ENCODE measurements at regions not wholly inside any gene's neighbourhood (a gene's known extent, or its start where the extent isn't known, plus 50 kb on each side); places are given as distances from the start of the nearest gene placed in this dataset.
"Not testable (repeated sequence)": the region's sequence is repeated elsewhere in the genome, so short reads cannot be mapped to it uniquely, and the experiment has no call there.

DNA sequence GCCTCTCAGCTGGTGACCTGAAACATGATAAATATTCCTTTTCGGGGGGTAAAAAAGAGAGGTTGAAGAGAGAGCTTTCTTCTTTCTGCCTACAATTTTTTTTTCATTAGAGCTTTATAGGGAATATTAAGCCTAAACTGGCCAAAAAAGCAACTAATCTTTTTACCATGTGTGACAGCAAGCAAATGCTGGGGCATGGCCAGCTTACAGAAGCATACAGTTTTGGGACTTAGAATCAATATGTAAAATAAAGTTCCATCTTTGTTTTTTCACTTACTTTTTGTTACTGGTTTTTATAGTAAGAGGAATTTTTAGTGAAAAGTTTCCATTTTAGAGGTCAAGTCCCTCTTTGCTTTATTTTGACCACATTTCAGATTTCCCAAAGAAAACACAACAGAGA, 301.2 kb upstream of the DEPDC1 start:
- H3K4me1 ChIP-seq (ENCODE audit: control insufficient read depth, insufficient read depth, low read length), result no peaks in the 10 kb centered on the region
- H3K36me3 ChIP-seq (ENCODE audit: control insufficient read depth, insufficient read depth, low read length), result no peaks in the 10 kb centered on the region
- no peak overlapping the region for H3K9ac ChIP-seq (ENCODE audit: low read length)
- no peak overlapping the region for H3K27ac ChIP-seq (ENCODE audit: low read depth, low read length)
- H3K27me3 ChIP-seq (ENCODE audit: control insufficient read depth, insufficient read depth, low read length), result no peaks in the 10 kb centered on the region
- no peak overlapping the region for H3K4me3 ChIP-seq (ENCODE audit: low read length)

DNA sequence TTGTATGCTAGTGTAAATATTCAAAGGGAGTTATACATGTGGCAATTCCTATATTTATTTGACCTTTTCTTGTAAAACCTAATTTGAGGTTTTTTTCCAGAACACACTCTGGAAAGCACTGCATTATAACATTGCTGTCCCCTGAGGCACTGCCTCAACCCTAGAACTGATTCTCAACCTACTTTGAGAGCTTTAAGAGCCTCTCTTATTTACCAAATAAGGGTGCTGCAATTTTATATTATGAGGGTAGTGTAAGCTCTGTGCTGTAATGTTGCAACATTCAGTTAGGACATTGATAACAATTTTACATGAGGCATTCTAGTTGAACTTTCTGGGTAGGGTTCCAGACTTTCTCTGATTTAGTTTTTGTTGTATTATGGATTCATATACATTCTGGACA, 302.2 kb upstream of the DEPDC1 start:
- Histone ChIP-seq H3K4me1 (ENCODE audit: control insufficient read depth, insufficient read depth, low read length) (no peaks in the 10 kb centered on the region), H3K27ac (ENCODE audit: low read depth, low read length) (no peak overlapping the region), H3K27me3 (ENCODE audit: control insufficient read depth, insufficient read depth, low read length) (no peaks in the 10 kb centered on the region), H3K9ac (ENCODE audit: low read length) (no peak overlapping the region), H3K4me3 (ENCODE audit: low read length) (no peak overlapping the region), H3K36me3 (ENCODE audit: control insufficient read depth, insufficient read depth, low read length) (no peaks in the 10 kb centered on the region)

DNA sequence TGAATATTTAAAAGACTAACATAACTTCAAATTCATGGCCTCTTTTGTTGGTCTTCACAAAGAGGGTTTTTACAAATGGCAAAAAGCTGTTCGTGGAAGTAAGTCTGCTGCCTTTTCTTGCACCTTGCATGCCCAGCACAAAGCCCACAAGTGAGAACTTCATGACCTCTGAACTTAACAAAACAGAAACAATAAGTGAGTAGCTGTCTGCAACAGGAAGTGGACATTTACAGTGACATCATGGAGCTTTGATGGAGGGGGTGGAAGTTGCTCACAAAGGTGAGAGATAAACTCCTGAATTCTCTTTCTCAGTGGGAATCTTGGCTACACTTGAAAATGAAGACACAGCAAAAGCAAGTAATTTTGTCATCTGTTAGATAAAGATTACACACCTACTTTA, 303.3 kb upstream of the DEPDC1 start:
- H3K4me1 ChIP-seq (ENCODE audit: control insufficient read depth, insufficient read depth, low read length), result no peaks in the 10 kb centered on the region
- H3K4me3 ChIP-seq (ENCODE audit: low read length), result no peak overlapping the region
- no peaks in the 10 kb centered on the region for H3K36me3 ChIP-seq (ENCODE audit: control insufficient read depth, insufficient read depth, low read length)
- H3K27me3 ChIP-seq (ENCODE audit: control insufficient read depth, insufficient read depth, low read length), result no peaks in the 10 kb centered on the region
- no peak overlapping the region for H3K27ac ChIP-seq (ENCODE audit: low read depth, low read length)
- no peak overlapping the region for H3K9ac ChIP-seq (ENCODE audit: low read length)

DNA sequence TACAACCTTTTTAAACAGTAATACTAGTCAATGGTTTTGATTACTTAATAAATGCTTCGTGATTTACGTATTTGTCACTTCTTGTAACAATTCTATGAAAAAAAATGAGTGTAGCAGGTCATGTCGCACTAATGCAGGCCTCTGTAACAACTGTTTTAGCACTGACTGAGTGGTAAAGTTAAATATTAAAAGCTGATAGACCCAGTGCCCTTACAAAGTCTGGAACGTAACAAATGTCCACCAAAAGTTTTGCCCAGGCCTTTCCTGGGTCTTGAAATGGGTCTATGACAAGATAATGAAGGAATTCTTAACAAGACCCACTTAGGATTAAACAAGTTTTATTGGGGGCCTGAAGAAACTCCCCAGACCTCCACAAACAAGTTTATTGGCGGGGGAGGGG, 304.6 kb upstream of the DEPDC1 start:
- no peaks in the 10 kb centered on the region for H3K27me3 ChIP-seq (ENCODE audit: control insufficient read depth, insufficient read depth, low read length)
- no peak overlapping the region for H3K27ac ChIP-seq (ENCODE audit: low read depth, low read length)
- H3K4me1 ChIP-seq (ENCODE audit: control insufficient read depth, insufficient read depth, low read length), result no peaks in the 10 kb centered on the region
- no peaks in the 10 kb centered on the region for H3K36me3 ChIP-seq (ENCODE audit: control insufficient read depth, insufficient read depth, low read length)
- H3K4me3 ChIP-seq (ENCODE audit: low read length), result no peak overlapping the region
- no peak overlapping the region for H3K9ac ChIP-seq (ENCODE audit: low read length)

DNA sequence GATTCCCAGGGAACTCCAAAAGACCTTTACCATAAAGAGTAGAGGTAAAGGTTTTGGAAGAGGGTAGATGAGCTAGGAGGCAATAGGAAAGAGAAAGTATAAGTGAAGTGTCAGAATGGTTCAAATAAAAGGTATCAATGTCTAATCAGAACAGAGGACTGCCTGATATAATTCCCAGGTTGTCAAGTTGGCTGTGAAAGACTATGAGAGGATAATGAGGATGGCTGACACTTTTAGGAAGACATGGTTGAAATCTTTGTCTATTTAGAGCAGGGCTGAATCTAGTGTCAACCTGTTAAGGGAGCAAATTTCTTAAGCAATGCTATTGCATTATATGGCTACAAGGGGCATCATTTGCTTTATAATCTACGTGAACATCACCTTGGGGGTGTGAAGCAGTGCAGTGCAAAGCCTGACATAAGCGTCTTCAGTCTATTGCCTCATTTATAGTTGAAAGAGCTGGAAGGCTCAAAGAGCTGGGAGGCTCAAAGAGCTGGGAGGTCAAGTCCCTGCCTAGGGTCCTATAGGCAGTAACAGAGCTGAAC, 308.3 kb upstream of the DEPDC1 start:
- no peak overlapping the region for H3K4me3 ChIP-seq (ENCODE audit: low read length)

DNA sequence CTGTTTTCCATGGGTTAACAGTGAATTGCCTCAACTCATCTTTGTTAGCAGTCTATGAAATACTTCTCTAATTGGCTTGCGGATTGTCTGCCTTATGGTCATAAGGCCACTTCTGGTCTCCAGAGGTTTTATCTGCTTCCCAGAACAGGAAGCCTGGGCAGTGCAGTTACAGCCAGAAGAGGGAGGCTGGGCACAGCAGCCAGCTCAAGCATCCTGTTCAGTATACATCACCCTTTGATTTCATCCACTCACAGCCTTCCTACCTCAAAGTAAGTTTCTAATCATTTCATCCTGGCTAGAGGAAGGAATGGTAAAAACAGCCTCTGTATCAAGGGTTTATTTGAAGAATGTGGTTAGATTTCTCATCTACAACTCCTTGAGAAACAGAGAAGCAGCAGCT, 311.5 kb upstream of the DEPDC1 start:
- H3K4me1 ChIP-seq (ENCODE audit: control insufficient read depth, insufficient read depth, low read length), result no peaks in the 10 kb centered on the region
- no peak overlapping the region for H3K9ac ChIP-seq (ENCODE audit: low read length)
- H3K27me3 ChIP-seq (ENCODE audit: control insufficient read depth, insufficient read depth, low read length), result no peaks in the 10 kb centered on the region
- H3K4me3 ChIP-seq (ENCODE audit: low read length), result no peak overlapping the region
- H3K27ac ChIP-seq (ENCODE audit: low read depth, low read length), result no peak overlapping the region
- no peaks in the 10 kb centered on the region for H3K36me3 ChIP-seq (ENCODE audit: control insufficient read depth, insufficient read depth, low read length)

More for the DNA sequence above, 308.3 kb upstream of the DEPDC1 start:
- no peaks in the 10 kb centered on the region for H3K36me3 ChIP-seq (ENCODE audit: control insufficient read depth, insufficient read depth, low read length)
- H3K9ac ChIP-seq (ENCODE audit: low read length), result no peak overlapping the region
- H3K4me1 ChIP-seq (ENCODE audit: control insufficient read depth, insufficient read depth, low read length), result no peaks in the 10 kb centered on the region
- no peaks in the 10 kb centered on the region for H3K27me3 ChIP-seq (ENCODE audit: control insufficient read depth, insufficient read depth, low read length)
- H3K27ac ChIP-seq (ENCODE audit: low read depth, low read length), result no peak overlapping the region

DNA sequence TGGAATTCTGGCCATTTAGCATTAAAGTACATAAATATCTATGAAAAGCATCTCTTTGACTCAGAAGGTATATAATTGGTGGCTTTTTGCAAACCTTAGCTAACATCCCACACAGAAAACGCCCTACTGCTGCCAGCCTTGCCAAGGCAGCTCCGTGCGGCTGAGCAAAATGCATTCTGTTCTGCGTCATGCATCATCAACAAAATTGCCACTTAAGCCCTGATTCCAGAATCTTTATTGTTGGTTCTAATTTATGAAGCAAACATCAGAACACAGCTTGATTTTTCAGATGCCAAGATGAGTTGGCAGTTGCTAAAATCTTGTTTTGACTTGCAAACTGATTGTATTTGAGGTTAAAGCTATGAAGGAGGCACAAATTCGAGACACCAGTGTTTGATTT, 314.9 kb upstream of the DEPDC1 start:
- Histone ChIP-seq H3K9ac (ENCODE audit: low read length) (no peak overlapping the region), H3K4me1 (ENCODE audit: control insufficient read depth, insufficient read depth, low read length) (no peaks in the 10 kb centered on the region), H3K4me3 (ENCODE audit: low read length) (no peak overlapping the region), H3K36me3 (ENCODE audit: control insufficient read depth, insufficient read depth, low read length) (no peaks in the 10 kb centered on the region), H3K27me3 (ENCODE audit: control insufficient read depth, insufficient read depth, low read length) (no peaks in the 10 kb centered on the region), H3K27ac (ENCODE audit: low read depth, low read length) (no peak overlapping the region)

DNA sequence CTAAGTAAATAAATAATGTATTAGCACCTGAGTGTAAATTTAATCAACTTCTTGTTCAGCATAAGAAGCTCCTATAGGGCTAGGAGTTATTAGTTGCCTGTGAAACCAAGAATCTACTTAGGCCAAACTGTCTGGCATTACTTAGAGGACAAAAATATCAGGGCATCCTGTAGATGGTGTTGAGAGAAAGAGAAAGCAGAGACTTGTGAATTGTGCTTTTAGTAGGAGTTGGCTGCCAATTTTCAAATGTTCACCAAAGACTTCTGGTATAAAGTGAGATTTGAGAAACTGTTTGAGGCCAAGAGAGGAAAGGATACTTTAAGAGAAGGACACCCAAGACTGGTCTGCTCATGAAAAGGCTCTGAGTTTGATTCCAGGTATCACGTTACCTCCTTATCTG, 315.5 kb upstream of the DEPDC1 start:
- no peak overlapping the region for H3K27ac ChIP-seq (ENCODE audit: low read depth, low read length)
- H3K4me3 ChIP-seq (ENCODE audit: low read length), result no peak overlapping the region
- no peaks in the 10 kb centered on the region for H3K27me3 ChIP-seq (ENCODE audit: control insufficient read depth, insufficient read depth, low read length)

DNA sequence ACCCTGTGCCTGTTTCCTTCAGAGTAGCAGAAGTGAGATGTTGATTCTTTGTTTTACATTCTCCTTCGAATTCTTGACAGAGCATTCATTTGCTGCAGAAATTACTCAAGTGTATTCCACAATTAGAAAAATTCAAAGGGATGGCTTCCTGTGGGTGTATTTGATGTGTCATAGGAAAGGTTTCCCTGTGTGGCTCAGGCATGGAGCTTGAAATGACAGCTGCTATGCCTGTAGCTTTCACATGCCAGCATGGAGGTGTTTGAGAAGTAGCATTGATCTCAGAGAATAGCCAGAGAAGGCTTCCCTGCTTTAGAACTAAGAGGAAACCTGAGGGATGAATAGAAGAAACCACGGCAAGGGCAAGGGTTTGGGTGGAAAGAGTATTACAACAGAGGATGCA, 317.2 kb upstream of the DEPDC1 start:
- Histone ChIP-seq H3K27ac (ENCODE audit: low read depth, low read length) (no peak overlapping the region), H3K9ac (ENCODE audit: low read length) (no peak overlapping the region), H3K27me3 (ENCODE audit: control insufficient read depth, insufficient read depth, low read length) (no peaks in the 10 kb centered on the region), H3K4me1 (ENCODE audit: control insufficient read depth, insufficient read depth, low read length) (no peaks in the 10 kb centered on the region), H3K4me3 (ENCODE audit: low read length) (no peak overlapping the region), H3K36me3 (ENCODE audit: control insufficient read depth, insufficient read depth, low read length) (no peaks in the 10 kb centered on the region)

More for the DNA sequence above, 315.5 kb upstream of the DEPDC1 start:
- H3K36me3 ChIP-seq (ENCODE audit: control insufficient read depth, insufficient read depth, low read length), result no peaks in the 10 kb centered on the region
- H3K9ac ChIP-seq (ENCODE audit: low read length), result no peak overlapping the region
- no peaks in the 10 kb centered on the region for H3K4me1 ChIP-seq (ENCODE audit: control insufficient read depth, insufficient read depth, low read length)

DNA sequence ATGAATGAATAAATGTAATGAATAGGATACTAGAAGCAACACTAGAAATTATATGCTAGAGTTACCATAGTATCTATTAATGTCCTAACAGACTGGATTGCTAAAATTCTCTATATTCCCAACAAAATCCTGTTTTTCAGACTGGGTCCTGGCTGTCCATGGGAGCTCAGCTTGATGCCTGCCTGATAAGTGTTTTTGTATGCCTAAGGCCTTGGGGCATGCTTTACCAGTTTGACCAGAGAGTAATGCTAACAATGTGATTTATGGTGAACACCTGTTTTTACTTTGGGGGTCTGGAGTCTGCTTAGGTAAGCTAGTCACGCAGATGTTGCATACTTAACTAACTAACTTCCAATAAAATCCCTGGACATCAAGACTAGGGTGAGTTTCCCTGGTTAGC, 318.8 kb upstream of the DEPDC1 start:
- Histone ChIP-seq H3K27me3 (ENCODE audit: control insufficient read depth, insufficient read depth, low read length) (no peaks in the 10 kb centered on the region), H3K4me1 (ENCODE audit: control insufficient read depth, insufficient read depth, low read length) (no peaks in the 10 kb centered on the region), H3K4me3 (ENCODE audit: low read length) (no peak overlapping the region), H3K9ac (ENCODE audit: low read length) (no peak overlapping the region), H3K36me3 (ENCODE audit: control insufficient read depth, insufficient read depth, low read length) (no peaks in the 10 kb centered on the region), H3K27ac (ENCODE audit: low read depth, low read length) (no peak overlapping the region)

DNA sequence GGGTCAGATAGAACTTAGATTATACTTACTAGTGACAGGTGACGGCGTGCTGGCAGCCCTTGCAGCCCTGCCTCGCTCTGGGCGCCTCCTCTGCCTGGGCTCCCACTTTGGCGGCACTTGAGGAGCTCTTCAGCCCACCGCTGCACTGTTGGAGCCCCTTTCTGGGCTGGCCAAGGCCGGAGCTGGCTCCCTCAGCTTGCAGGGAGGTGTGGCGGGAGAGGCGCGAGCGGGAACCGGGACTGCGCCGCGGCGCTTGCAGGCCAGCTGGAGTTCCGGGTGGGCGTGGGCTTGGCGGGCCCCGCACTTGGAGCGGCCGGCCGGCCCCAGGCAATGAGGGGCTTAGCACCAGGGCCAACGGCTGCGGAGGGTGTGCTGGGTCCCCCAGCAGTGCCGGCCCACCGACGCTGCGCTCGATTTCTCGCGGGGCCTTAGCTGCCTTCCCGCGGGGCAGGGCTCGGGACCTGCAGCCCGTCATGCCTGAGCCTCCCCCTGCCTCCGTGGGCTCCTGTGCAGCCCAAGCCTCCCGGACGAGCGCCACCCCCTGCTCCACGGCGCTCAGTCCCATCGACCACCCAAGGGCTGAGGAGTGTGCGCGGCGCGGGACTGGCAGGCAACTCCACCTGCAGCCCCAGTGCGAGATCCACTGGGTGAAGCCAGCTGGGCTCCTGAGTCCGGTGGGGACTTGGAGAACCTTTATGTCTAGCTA, 320.8 kb upstream of the DEPDC1 start:
- not testable (repeated sequence) for H3K4me3 ChIP-seq (ENCODE audit: low read length); H3K4me1 ChIP-seq (ENCODE audit: control insufficient read depth, insufficient read depth, low read length); H3K36me3 ChIP-seq (ENCODE audit: control insufficient read depth, insufficient read depth, low read length); H3K27ac ChIP-seq (ENCODE audit: low read depth, low read length); H3K9ac ChIP-seq (ENCODE audit: low read length); H3K27me3 ChIP-seq (ENCODE audit: control insufficient read depth, insufficient read depth, low read length)

DNA sequence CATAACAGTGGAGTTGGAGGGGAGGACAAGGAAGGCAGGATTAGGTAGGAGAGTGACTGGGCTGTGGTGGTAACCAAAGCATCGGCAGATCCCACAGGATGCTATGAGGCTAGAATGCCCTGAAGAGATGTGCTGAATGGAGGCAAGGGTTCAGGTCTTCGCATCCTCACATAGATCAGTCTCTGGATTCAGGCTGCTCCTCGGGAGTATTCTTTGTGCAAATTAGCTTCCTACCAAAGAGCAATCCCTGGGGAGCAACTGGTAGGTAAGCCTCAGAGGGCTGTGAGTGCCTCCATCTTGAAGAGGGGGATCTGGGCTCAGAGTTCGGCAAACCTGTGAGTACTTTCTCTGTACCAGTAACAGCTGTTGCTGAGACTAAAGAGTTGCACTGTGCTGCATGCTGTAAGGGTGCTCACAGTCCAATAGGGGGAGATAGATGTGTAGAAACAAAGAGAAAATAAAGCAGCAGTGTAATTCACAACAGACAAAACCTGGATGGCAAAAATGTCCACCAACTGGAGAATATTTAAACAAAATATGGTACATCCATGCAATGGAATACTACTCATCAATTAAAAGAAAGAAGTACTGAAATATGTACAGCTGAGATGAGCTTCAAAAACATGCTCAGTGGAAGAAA, 322.4 kb upstream of the DEPDC1 start:
- H3K27me3 ChIP-seq (ENCODE audit: control insufficient read depth, insufficient read depth, low read length), result no peaks in the 10 kb centered on the region
- H3K4me1 ChIP-seq (ENCODE audit: control insufficient read depth, insufficient read depth, low read length), result no peaks in the 10 kb centered on the region
- no peaks in the 10 kb centered on the region for H3K36me3 ChIP-seq (ENCODE audit: control insufficient read depth, insufficient read depth, low read length)
- no peak overlapping the region for H3K9ac ChIP-seq (ENCODE audit: low read length)
- no peak overlapping the region for H3K27ac ChIP-seq (ENCODE audit: low read depth, low read length)
- H3K4me3 ChIP-seq (ENCODE audit: low read length), result no peak overlapping the region

DNA sequence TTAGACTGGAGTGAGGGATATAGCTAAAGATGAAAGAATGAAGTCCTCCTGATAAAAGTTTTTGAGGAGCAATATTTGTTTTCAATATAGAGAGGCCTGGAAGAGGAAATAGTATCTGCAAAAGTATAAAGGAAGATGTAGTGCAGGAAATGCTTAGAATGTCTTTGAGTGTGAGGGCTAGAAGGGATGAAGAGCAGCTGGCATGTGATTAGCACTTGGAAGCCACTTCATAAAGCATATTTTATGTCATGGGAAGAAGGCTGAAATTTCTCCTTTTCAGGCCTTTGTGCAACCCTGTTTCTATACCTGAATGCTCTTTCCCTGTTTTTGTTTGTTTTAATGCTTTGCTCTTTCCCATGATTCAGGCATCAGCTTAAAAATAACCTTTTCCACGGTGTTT, 323.3 kb upstream of the DEPDC1 start:
- no peaks in the 10 kb centered on the region for H3K4me1 ChIP-seq (ENCODE audit: control insufficient read depth, insufficient read depth, low read length)
- H3K27ac ChIP-seq (ENCODE audit: low read depth, low read length), result no peak overlapping the region
- no peak overlapping the region for H3K9ac ChIP-seq (ENCODE audit: low read length)

More for the DNA sequence above, 323.3 kb upstream of the DEPDC1 start:
- no peaks in the 10 kb centered on the region for H3K27me3 ChIP-seq (ENCODE audit: control insufficient read depth, insufficient read depth, low read length)
- H3K36me3 ChIP-seq (ENCODE audit: control insufficient read depth, insufficient read depth, low read length), result no peaks in the 10 kb centered on the region
- H3K4me3 ChIP-seq (ENCODE audit: low read length), result no peak overlapping the region
